Gastrocnemius medialis (tissue), 4 donors: ENCODE measurements at regions not wholly inside any gene's neighbourhood (a gene's known extent, or its start where the extent isn't known, plus 50 kb on each side); places are given as distances from the start of the nearest gene placed in this dataset.
"Not testable (repeated sequence)": the region's sequence is repeated elsewhere in the genome, so short reads cannot be mapped to it uniquely, and the experiment has no call there.

ENCODE experiments used
- ATAC-seq, 2 donors: fragments of 150-250 bp; one replicate each; pipeline ENCODE4 v1.9.1; 2016
- DNase-seq, 2 donors: peaks; one replicate each; pipeline ENCODE4 v3.0.0-alpha.2; 2019
- H3K27ac ChIP-seq, 4 donors: fragments of 200-600 bp; sonication (generic); 1 replicate in 1 of 4; 2 replicates in 3 of 4; pipeline ENCODE4 v1.5.1; 2016 to 2018; ENCODE audit warnings: mild to moderate bottlenecking in 2 of 4, moderate library complexity in 1 of 4
- H3K27me3 ChIP-seq, 3 donors: fragments of 200-600 bp; sonication (generic) in 2 of 3; 1 replicate in 1 of 3; 2 replicates in 2 of 3; pipeline versions ENCODE4 v1.5.1 to v1.6.0; 2016 to 2019; ENCODE audit warnings: mild to moderate bottlenecking in 1 of 3, moderate library complexity in 1 of 3
- H3K36me3 ChIP-seq, 2 donors: fragments of 200-600 bp; sonication (generic) in 1 of 2; one replicate each; pipeline ENCODE4 v1.5.1; 2017 to 2018
- H3K4me1 ChIP-seq, 2 donors: fragments of 200-600 bp; sonication (generic) in 1 of 2; one replicate each; pipeline ENCODE4 v1.5.1; 2016 to 2017; ENCODE audit warnings: mild to moderate bottlenecking in 2 of 2
- H3K4me3 ChIP-seq, 4 donors: fragments of 200-600 bp; sonication (generic) in 3 of 4; 1 replicate in 1 of 4; 2 replicates in 3 of 4; pipeline ENCODE4 v1.5.1; 2016 to 2019; ENCODE audit warnings: mild to moderate bottlenecking in 2 of 4
- H3K9me3 ChIP-seq, 3 donors: fragments of 200-600 bp; sonication (generic) in 2 of 3; 1 replicate in 1 of 3; 2 replicates in 2 of 3; pipeline ENCODE4 v1.5.1; 2016 to 2019
- CTCF ChIP-seq, 5 experiments: fragments of 450-650 bp in 3 of 5; fragments of 200-600 bp in 2 of 5; sonication (generic) in 2 of 5; IDR thresholded peaks in 4 of 5; conservative IDR thresholded peaks in 1 of 5; 1 replicate in 4 of 5; 2 replicates in 1 of 5; pipeline ENCODE4 v1.5.1; 2016 to 2019; ENCODE audit warnings: antibody characterized with exemption in 5 of 5, mild to moderate bottlenecking in 3 of 5, moderate library complexity in 3 of 5
- POLR2A ChIP-seq, 2 donors: fragments of 450-650 bp; IDR thresholded peaks; one replicate each; pipeline ENCODE4 v1.6.1; 2017; ENCODE audit warnings: antibody characterized with exemption in 2 of 2, mild to moderate bottlenecking in 2 of 2, moderate library complexity in 2 of 2
- in situ Hi-C, 4 donors: fragments of 200-750 bp; cut with MboI; loops; one replicate each; pipeline versions ENCODE4 v1.15.0 to v1.8.0; 2017; ENCODE audit warnings: low sequenced_read_pairs in 4 of 4
- intact Hi-C: fragments of 100-400 bp; cut with DNase I; formaldehyde crosslinking; loops from one replicate; pipeline ENCODE4 v1.15.1; 2023; ENCODE audit warnings: low total_unique reads

GRCh38 chr2:47282621-47283272 is 86.4 kb upstream of the EPCAM start:
- TF ChIP-seq CTCF (IDR thresholded peaks at IDR 0.05 in 4 of 5, conservative IDR thresholded peaks at IDR 0.05 in 1 of 5) (no peak), POLR2A (IDR thresholded peaks at IDR 0.05) (no peak)
- no peaks in the 10 kb centered on the region for H3K27me3 ChIP-seq
- no peak overlapping the region for H3K27ac ChIP-seq
- H3K9me3 ChIP-seq = no peaks in the 10 kb centered on the region
- ATAC-seq (no peak), DNase-seq (no peak)
- no peaks in the 10 kb centered on the region for H3K36me3 ChIP-seq
- intact Hi-C loops (no loop called here), in situ Hi-C loops (no loop called here)
- no peaks in the 10 kb centered on the region for H3K4me1 ChIP-seq
- H3K4me3 ChIP-seq = no peak overlapping the region

- ATAC-seq, H3K27me3 ChIP-seq, H3K4me1 ChIP-seq, H3K27ac ChIP-seq, DNase-seq, H3K36me3 ChIP-seq, intact Hi-C loops, H3K9me3 ChIP-seq, H3K4me3 ChIP-seq: not testable (repeated sequence)
- in situ Hi-C loops = loop anchor here in 1 of 4 donors (10.0 kb wide), 1 partner anchor 45 kb away; no protein-coding TSS in a partner anchor
Observed at GRCh38 chr2:47279525-47279924, 89.6 kb upstream of the EPCAM start.

GRCh38 chr2:47277987-47278386 is 91.1 kb upstream of the EPCAM start:
- no peaks in the 10 kb centered on the region for H3K27me3 ChIP-seq
- no peaks in the 10 kb centered on the region for H3K36me3 ChIP-seq
- no peaks in the 10 kb centered on the region for H3K9me3 ChIP-seq
- H3K4me1 ChIP-seq = peaks cover 12 to 23% of the 10 kb centered on the region in 2 donors
- in situ Hi-C loops = loop anchor here in 1 of 4 donors (10.0 kb wide), 1 partner anchor 47 kb away; no protein-coding TSS in a partner anchor
- H3K27ac ChIP-seq = no peak overlapping the region
- no peak overlapping the region for H3K4me3 ChIP-seq
- TF ChIP-seq CTCF (IDR thresholded peaks at IDR 0.05 in 4 of 5, conservative IDR thresholded peaks at IDR 0.05 in 1 of 5) = no peak
- TF ChIP-seq POLR2A (IDR thresholded peaks at IDR 0.05) = no peak
- intact Hi-C loops = no loop called here
- DNase-seq = no peak
- ATAC-seq = no peak

GRCh38 chr2:47277187-47277586 is 91.9 kb upstream of the EPCAM start:
- Histone ChIP-seq H3K27me3 (no peaks in the 10 kb centered on the region), H3K36me3 (no peaks in the 10 kb centered on the region), H3K4me3 (no peak overlapping the region), H3K4me1 (peaks cover 18 to 29% of the 10 kb centered on the region in 2 donors), H3K9me3 (no peaks in the 10 kb centered on the region), H3K27ac (no peak overlapping the region)
- no peak for DNase-seq
- in situ Hi-C loops (loop anchor here in 1 of 4 donors (10.0 kb wide), 1 partner anchor 48 kb away; no protein-coding TSS in a partner anchor), intact Hi-C loops (no loop called here)
- TF ChIP-seq POLR2A (IDR thresholded peaks at IDR 0.05) (no peak), CTCF (IDR thresholded peaks at IDR 0.05 in 4 of 5, conservative IDR thresholded peaks at IDR 0.05 in 1 of 5) (no peak)
- ATAC-seq = no peak

GRCh38 chr2:47276061-47276460 is 93.0 kb upstream of the EPCAM start:
- H3K4me1 ChIP-seq = peaks cover 25 to 33% of the 10 kb centered on the region in 2 donors
- intact Hi-C loops = no loop called here

More at GRCh38 chr2:47276061-47276460, 93.0 kb upstream of the EPCAM start:
- TF ChIP-seq CTCF (IDR thresholded peaks at IDR 0.05 in 4 of 5, conservative IDR thresholded peaks at IDR 0.05 in 1 of 5) = no peak
- TF ChIP-seq POLR2A (IDR thresholded peaks at IDR 0.05) = no peak
- no peaks in the 10 kb centered on the region for H3K9me3 ChIP-seq
- DNase-seq (no peak), ATAC-seq (no peak)
- in situ Hi-C loops = loop anchor here in 1 of 4 donors (10.0 kb wide), 1 partner anchor 49 kb away; no protein-coding TSS in a partner anchor
- no peaks in the 10 kb centered on the region for H3K27me3 ChIP-seq
- H3K36me3 ChIP-seq = no peaks in the 10 kb centered on the region
- no peak overlapping the region for H3K27ac ChIP-seq
- H3K4me3 ChIP-seq = no peak overlapping the region
